ENCODE measurements at regions not wholly inside any gene's neighbourhood (a gene's known extent, or its start where the extent isn't known, plus 50 kb on each side); places are given as distances from the start of the nearest gene placed in this dataset.

- TF ChIP-seq CTCF (IDR thresholded peaks at IDR 0.05): no peak
- TF ChIP-seq POLR2AphosphoS5 (IDR thresholded peaks at IDR 0.05): no peak
Observed at GRCh38 chr12:87217491-87217890, 811.7 kb downstream of the C12orf50 start.

Measured in prostate gland (tissue), 2 donors.